Erythroblast (primary cell): ENCODE measurements at regions not wholly inside any gene's neighbourhood (a gene's known extent, or its start where the extent isn't known, plus 50 kb on each side); places are given as distances from the start of the nearest gene placed in this dataset.

Source experiments
- GATA1 ChIP-seq: IDR thresholded peaks from 2 replicates; pipeline ENCODE4 v1.6.1; 2011; ENCODE audit warnings: low read depth, mild to moderate bottlenecking, control low read depth, low read length, moderate library complexity
- POLR2A ChIP-seq: IDR thresholded peaks from 2 replicates; pipeline ENCODE4 v1.6.1; 2011; ENCODE audit warnings: mild to moderate bottlenecking, low read length

- no peak for TF ChIP-seq POLR2A
- no peak for TF ChIP-seq GATA1
Observed at GRCh38 chr6:44564906-44565524, 177.5 kb downstream of the CDC5L start.
